DMS53 (cell line): ENCODE measurements at regions not wholly inside any gene's neighbourhood (a gene's known extent, or its start where the extent isn't known, plus 50 kb on each side); places are given as distances from the start of the nearest gene placed in this dataset.
"Not testable (repeated sequence)": the region's sequence is repeated elsewhere in the genome, so short reads cannot be mapped to it uniquely, and the experiment has no call there.

Experiments used
- DNase-seq: peaks from one replicate; lab custom pipeline; 2025; lab: John Stamatoyannopoulos, UW

DNA sequence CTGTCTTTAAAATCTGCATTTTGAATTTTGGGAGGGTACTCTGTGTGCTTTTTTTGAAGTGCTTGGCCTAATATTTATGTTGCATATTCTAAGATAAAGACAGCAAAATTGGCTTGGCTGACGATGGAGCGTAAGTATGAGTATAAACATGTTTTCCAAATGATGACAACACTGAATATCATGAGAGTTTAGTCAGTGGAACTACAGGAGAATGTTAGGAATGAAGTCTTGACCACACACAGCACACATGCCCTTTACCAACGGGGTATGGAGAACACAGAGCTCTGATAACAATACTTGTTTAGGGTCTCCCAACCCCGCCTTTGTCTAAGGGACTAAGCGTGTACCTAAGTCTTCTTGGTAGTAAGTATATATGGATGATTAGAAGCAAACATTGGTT, 253.9 kb upstream of the FZD8 start:
- DNase-seq = no peak

DNA sequence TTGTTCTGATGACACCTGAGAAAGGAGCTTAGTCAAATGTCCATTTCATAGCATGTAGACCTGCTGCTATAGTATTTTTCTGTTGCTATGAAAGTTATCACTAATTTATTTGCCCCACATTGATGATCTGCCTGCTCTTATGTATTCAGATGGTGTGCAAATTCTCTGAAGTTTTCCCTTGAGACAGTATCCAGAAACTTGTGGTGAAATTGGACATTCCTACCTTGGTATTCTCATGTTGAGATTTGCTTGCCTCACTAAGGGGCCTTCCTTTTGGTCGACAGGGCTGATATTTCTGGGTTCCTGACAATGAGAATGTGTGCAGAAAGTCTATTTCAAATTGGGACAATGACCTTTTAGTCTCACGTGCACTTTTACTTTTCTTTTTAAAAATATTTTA, 253.2 kb upstream of the FZD8 start:
- no peak for DNase-seq

DNA sequence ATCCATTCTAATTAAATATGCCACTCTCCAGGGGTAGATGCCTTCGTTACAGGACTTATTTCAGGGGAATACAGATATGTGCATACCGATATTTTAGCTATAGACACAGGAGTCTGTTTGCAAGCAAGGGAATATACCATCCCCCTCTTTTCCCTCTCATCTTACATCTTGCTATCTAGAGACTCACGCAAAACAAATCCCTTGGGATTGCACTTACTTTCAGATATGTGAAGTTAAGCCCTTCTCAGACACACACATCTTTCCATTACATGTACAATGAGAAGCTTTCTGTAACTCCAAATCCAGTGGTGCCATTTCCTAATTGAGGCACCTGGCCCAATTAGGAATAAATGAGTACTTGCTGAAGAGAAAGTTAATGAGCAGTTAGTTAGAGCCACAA, 250.4 kb upstream of the FZD8 start:
- no peak for DNase-seq

DNA sequence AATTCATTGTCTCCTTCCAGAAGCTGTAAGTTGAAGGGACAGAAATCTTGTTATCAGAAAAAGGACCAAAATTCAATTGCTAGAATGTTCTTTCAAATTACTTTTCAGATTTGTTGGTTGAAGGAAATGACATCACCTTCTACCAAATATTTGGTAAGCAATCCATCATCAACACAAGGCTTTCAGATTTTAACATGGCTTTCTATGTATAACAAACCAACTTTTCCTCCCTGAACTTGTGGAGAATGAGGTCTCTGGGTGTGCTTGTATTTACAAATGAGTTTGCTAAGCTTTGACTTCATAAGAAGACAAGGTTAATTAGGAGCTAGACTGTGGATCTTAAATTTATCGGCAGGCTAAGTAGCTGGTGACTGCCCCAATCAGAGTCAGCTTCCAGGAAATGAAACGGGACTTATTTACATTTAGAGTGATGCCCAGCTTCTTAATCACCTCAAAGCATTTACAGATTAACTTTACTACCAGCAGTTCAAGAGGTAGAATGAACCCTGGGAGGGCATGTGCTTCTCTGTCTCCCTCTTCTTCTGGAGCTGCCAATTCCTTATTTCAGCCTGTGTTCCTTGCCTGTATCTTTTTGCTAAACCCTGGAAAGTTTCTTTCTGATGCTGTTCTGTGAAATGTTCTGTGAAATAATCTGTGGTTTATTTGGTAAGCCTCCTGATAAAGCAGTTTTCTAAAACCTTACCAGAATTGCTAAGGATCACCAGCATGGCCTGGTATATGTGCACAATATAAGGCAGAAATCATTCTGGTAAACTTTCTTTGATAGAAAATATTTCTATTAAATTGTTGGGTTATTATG, 248.8 kb upstream of the FZD8 start:
- DNase-seq = no peak

DNA sequence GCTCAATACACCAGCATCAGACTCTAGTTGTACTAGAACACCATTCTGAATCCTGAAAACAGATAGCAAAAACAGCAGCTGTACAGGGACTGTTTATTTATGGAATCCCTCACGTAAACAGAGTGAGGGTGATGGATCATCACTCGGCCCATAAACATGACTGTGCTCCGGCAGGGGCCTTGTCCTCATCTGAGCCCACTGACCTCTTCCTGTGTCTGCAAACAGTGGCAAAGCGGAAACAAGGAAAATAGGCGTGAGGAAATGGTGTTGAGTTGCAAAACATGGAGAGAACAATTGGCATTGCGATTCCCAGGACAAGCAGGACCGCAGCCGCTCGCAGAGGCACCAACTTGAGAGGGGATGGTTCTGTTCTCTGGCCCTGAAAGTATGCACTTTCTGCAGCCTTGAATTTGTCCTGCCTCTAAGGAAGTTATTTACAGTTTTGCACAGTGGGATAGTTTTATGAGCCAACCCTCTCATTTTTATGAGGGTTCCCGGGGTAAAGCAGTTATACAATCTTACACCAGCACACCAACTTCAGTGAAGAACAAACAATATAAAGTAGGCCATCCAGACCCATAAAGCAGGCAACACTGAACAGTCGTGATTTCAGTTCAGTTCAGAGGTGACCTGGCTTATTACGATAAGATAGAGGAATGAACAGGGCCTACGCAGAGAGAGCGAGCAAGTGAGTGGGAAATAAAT, 248.0 kb upstream of the FZD8 start:
- DNase-seq = no peak

DNA sequence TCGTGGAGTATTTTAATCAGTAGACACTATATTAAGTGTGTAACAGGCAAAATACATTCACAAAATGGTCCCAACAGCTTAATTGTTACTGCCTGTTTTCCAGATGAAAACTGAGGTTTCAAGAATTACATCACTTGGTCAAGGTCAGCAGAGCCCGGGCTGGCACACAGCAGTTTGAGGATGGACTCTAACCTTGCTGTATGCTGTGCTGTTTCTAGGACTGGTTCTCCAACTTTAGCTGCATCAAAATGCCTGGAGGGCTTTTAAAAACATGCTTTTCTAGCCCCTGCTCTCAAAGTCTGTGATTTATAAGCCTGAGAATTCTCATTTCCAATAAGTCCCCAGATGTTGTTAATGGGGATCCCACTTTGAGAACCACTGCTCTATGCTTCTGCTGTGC, 247.1 kb upstream of the FZD8 start:
- DNase-seq = no peak

DNA sequence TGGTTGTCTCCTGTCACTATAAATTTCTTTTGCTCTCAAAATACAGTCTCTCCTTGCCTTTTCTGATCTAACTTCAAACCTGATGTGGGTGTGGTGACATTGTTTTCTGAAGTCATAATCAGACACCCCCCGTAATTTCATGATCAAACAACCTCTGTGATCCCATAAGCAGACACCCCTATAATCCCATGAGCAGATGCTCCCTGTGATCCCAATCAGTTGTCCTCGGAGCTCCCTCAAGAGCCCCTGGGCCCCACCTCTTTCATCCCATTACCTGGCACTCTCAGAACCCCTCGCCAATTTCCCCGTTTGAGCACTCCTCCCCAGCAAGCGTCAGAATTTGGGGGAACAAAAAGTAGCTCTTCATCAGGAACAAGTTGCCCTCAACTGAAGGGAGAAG, 246.3 kb upstream of the FZD8 start:
- no peak for DNase-seq

DNA sequence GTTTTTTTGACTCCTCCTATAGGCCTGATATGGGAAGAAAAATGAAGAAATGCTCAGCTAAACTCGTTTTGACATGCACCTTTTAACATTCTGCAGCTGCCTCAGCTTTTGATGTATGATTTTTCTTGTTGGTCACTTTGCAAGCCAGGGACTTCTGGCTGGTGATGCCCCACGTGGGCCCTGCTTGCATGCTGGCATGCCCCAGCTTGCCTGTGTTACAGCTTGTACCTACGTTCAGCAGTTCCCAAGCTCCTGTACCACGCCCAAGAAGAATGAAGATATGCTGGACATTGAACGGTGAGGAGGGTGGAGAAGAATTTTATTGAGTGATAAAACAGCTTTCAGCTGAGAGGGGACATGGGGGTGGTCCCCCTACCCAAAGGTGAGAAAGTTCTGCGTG, 245.6 kb upstream of the FZD8 start:
- DNase-seq = no peak

DNA sequence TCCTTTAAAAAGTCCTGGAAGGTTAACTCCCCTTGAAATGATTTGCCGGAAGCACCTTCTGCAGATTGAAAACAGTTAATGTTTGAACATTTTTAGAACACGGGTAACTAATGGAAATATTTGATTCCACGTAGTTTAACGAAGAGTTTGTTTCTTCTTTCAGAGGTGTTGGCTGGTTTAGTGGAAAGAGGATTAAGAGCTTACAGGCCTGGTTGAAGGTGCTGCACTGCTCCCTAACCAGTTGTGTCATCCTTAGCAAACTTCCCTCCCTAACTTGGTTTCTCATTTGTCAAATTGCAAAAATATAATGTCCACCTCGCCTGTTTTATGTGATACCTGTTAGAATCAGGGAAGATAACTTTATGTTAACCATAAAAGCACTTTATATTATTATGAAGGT, 243.0 kb upstream of the FZD8 start:
- no peak for DNase-seq

DNA sequence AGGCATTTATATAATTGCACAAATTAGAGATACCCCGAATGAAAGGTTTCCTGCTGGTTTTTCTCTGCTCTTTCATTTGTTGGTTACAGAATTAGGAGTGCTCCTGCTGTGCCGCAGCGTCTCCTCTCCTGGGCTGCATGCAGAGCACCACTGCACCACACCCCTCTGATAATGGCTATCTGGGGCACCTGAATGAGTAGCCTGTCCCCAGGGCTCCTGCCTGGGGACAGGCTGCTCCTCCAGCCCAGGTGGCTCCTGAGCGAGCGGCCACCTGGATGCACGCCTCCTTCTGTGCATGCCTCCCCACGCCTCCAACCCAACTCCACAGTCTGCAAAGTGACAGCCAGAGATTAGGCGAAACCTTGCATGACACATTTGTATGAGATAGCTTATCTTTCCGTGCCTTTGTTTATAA, 242.6 kb upstream of the FZD8 start:
- DNase-seq = no peak

DNA sequence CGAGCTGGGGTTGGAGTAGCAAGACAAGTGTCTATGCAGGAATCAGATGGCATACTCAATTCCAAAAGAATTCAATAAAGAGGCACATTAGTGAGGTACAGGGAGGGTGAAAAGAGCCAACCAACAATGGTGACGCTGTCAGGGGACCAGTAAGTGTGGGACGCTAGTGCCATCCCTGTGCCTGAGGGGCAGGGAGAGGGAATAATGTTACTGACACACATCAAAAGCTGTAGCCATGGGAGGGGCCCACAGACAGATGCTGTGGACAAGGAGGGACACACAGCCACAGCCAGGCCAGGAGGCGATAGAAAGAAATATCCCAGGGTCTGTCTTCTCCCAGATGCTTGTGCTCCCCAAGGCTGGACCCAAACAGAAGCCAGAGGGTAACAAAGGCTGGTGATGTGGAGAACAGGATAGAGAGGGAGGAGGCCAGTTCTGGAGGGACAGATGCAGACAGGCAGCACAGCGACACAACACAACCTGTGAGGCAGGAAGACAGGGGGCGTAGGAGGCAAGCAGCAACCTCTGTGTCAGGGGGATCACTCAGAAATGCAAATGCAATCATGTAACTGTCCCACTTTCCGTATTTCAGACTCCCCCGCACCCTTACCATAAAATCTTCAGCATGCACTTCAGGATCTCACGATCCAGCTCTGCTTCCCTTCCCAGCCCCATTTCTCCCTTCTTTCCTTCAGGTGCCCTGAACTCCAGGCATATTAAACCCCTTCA, 240.5 kb upstream of the FZD8 start:
- no peak for DNase-seq

DNA sequence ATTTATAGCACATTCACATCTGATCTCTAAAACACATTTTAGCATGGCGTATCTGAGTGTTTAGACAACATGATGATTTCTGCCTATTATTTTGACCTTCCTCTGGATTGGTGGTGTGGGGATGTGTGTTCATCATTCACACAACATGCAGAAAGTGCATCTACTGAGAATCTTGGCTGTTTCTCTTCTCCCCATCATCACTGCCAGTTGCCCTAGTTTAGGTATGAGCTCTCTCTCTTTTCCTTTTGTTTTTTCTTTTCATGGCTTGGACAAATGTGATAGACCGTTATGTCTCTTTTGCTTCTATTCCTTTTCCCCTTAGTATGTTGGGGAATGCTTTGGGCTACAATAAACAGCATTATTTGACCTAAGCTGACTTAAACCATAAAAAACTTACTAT, 239.2 kb upstream of the FZD8 start:
- DNase-seq = no peak

DNA sequence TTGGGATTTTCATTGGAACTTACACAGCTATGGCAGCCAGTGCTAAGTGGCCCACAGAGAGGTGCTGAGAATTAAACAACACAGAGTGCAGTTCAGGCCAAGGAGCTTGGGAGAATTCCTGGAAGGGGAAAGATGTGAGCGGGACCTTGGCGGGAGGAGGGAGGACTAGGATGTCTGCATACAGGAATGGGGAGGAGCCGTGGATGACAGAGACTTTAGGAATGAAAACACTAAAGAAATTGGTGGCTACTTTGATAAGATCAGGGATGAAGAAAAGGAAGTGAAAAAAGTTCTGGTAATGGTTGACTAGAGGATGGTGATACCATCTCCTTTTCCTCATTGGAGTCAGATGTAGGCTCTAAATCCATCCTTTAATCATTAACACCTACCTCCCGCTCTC, 234.2 kb upstream of the FZD8 start:
- no peak for DNase-seq

DNA sequence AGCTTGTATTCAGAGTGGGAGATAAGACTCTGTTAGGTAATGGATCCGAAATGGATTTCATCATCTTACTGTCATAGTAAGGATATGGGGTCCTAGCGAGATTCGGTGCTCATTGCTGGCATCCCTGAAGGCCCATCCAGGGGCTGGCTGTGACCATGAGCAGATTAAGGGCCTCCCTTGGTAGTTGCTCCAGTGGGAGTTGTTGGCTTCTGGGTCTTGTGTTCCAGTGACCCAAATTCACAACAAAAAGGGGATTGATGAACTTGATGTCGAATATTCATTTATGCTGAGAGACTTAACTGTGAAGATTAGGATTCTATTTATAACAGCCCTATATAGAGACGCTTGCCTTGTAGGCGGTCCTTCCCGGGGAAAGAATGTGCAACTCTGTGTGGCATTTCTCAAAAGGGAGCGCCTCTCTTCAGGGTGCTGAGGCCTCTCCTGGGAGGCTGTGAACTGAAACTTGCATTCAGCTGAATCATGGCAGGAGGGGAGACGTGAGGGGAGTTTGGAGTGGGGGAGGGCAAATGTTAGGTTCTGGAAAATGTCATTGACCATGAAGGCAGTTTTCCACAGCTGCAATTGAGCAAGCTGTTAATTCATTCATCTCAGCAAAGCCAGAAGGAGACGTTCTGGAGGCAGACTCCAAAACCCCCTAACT, 233.1 kb upstream of the FZD8 start:
- DNase-seq = no peak

DNA sequence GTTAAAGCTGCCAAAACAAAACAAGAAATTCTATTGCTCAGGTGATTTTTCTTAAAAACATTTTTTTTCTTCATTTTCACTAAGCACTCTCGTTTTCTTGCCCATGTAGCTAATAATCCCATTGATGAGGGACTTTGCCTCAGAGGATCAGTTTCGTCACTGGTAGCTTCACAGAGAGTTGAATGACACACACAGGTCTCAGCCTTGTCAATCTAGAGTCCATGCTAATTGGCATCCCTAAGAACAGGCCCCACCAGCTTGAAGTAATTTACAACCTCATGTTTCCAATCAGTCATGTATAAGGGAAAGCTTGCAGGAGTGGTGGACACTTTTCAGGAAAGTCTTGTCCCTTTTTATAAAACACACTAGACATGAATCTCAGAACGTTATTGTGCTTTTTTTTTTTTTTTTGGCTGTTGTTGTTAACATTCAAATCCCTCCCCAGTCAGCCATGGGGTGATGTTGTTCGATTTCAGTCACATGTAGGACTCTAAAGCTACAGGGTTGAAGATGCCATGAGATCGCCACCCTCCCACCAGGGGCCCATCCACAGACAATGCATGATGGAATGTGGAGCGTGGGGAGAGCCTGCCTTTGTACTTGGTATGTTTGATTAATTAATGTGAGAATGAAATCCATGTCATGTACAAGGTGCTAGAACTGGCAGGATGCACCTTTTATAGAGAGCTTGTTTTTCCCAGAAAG, 232.4 kb upstream of the FZD8 start:
- no peak for DNase-seq

DNA sequence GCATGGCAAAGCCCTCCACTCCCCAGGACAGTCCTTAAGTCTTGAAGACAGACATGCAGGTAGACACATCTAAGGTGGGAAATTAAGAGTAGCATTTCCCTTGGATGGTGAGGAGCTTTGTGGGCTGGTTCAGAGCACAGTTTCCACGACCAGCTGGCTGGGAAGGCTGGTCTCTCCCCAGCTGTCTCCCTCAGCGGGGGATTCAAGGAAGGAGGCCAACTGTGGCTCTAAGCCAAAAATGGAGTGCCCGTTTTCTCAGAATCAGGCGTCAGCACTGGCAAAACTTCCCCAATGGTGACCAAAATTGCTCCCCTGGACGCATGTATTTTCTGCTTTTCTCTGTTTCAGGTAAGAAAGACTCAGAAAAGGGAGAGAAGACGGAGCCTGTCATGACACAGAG, 230.6 kb upstream of the FZD8 start:
- no peak for DNase-seq

DNA sequence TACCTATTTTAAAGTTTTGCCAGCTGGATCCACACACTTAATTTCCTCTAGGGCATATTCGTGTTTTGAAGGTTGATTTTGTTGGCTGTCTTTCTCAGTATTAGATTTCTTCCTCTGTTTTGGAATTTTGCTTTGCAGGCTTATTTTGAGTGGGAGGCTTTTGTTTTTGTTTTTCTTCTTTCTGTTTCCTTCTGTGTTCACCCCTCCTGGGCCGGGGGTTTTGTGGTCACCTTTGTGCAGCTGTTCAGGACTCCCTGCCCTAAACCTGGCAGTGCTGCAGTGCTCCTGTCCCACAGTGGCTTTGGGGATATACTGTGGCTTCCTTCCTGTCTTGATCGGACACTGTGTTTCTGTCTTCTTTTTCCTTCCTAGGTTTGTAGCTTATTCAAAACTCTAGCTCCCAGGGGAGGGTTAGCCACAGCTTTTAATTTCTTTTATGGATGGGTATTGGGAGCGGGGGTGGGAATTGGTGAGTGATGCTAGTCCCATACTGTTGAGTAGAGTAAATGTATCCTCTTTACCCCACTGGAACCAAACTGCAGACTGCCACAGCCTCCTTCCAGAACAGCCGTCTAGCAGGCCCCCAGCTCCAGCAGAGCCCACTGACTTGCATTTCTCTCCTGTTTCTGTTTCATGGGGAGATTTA, 228.7 kb upstream of the FZD8 start:
- no peak for DNase-seq

DNA sequence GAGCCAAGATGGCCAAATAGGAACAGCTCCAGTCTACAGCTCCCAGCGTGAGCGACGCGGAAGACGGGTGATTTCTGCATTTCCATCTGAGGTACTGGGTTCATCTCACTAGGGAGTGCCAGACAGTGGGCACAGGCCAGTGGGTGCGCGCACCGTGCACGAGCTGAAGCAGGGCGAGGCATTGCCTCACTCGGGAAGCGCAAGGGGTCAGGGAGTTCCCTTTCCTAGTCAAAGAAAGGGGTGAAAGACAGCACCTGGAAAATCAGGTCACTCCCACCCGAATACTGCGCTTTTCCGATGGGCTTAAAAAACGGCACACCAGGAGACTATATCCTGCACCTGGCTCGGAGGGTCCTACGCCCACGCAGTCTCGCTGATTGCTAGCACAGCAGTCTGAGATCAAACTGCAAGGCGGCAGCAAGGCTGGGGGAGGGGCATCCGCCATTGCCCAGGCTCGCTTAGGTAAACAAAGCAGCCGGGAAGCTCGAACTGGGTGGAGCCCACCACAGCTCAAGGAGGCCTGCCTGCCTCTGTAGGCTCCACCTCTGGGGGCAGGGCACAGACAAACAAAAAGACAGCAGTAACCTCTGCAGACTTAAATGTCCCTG, 216.7 kb upstream of the FZD8 start:
- DNase-seq = not testable (repeated sequence)

DNA sequence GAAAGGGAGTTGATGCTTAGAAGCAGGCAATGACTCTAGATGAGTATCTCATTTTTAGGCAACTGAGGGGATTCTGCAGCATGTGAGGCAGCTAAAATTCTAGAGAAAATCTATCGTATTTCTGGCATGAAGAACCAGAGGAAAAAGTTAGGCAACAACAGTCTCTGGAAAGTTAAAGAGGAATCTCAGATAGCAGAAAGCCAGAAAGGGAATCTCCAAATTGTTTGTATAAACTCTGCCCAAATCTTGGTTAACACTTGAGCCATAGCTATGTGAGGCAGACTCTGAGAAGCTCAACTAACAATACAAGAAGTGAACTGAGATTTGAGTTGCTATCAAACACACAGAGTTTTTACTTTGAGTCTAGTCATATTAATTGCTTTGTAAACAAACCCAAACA, 215.8 kb upstream of the FZD8 start:
- DNase-seq = no peak

DNA sequence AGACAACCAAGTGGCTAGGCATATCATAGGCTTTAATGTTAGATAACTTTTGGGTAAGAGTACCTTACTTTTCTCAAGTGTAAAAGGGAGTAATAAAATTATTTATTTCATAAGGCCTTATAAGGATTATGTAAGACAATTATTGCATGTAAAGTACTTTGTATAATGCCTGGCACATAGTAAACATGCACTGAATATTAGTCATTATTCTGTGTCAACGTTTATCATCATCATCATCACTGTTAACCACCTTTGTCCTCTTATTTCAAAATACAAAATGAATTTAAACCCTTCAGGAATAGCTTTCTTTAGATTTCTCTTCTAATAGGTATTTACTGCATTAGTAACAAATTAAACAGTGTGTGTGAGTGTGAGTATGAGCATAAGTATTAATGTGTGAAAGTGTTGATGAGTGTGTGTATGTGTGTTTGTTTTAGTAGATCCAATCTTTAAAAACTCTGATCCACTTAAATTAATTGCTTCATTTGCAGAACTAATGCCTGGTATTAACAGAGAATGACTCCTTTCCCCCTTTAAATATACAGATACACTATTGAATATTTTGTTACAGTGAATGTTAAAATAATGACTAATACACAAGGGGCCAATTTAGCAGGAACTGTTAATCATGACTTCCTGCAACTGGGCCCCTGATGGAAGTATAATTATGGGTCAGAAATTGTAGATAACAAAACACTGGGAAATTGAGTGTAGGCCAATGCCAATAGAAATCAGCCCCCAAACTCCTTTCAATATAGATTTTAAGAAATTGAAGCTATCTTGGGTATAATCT, 213.3 kb upstream of the FZD8 start:
- no peak for DNase-seq
